H9 (cell line): ENCODE measurements at regions not wholly inside any gene's neighbourhood (a gene's known extent, or its start where the extent isn't known, plus 50 kb on each side); places are given as distances from the start of the nearest gene placed in this dataset.

ENCODE experiments used
- DNase-seq: peaks from one replicate; pipeline ENCODE4 v3.0.0-alpha.2; 2017
- H2AFZ ChIP-seq: one replicate; pipeline ENCODE4 v1.6.1; 2013; ENCODE audit warnings: mild to moderate bottlenecking, low read length, control low read depth, moderate library complexity
- H2AK5ac ChIP-seq: 2 replicates; pipeline ENCODE4 v1.6.1; 2013; ENCODE audit warnings: low read length, control low read depth, mixed read lengths; ENCODE audit not compliant: insufficient read length
- H2BK120ac ChIP-seq: one replicate; pipeline ENCODE4 v1.6.1; 2013; ENCODE audit warnings: low read depth, mild to moderate bottlenecking, low read length, control low read depth, inconsistent platforms; ENCODE audit not compliant: poor library complexity, severe bottlenecking
- H2BK12ac ChIP-seq: 2 replicates; pipeline ENCODE4 v1.6.1; 2013; ENCODE audit warnings: low read length, control low read depth, mixed read lengths, low read depth; ENCODE audit not compliant: insufficient read length
- H2BK15ac ChIP-seq: 2 replicates; pipeline ENCODE4 v1.6.1; 2013; ENCODE audit warnings: low read depth, low read length, control low read depth
- H2BK20ac ChIP-seq: one replicate; pipeline ENCODE4 v1.6.1; 2013; ENCODE audit warnings: low read depth, mild to moderate bottlenecking, low read length, control low read depth, inconsistent platforms; ENCODE audit not compliant: poor library complexity, severe bottlenecking
- H2BK5ac ChIP-seq: 2 replicates; pipeline ENCODE4 v1.6.1; 2013; ENCODE audit warnings: low read length, control low read depth, mixed read lengths; ENCODE audit not compliant: insufficient read length
- H3K14ac ChIP-seq: 2 replicates; pipeline ENCODE4 v1.6.1; 2013; ENCODE audit warnings: low read length, control low read depth; ENCODE audit not compliant: insufficient read depth
- H3K18ac ChIP-seq: 2 replicates; pipeline ENCODE4 v1.6.1; 2013; ENCODE audit warnings: low read depth, mild to moderate bottlenecking, mixed read lengths, low read length, control low read depth; ENCODE audit not compliant: insufficient read length
- H3K23ac ChIP-seq: 2 replicates; pipeline ENCODE4 v1.6.1; 2013; ENCODE audit warnings: low read length, control low read depth, mixed read lengths, low read depth; ENCODE audit not compliant: insufficient read length
- H3K23me2 ChIP-seq: 2 replicates; pipeline ENCODE4 v1.6.1; 2013; ENCODE audit warnings: low read depth, mild to moderate bottlenecking, mixed read lengths, low read length, control low read depth; ENCODE audit not compliant: insufficient read length, poor library complexity, severe bottlenecking
- H3K27ac ChIP-seq: 2 replicates; pipeline ENCODE4 v1.5.1; 2013; ENCODE audit warnings: low read length, control low read depth, mixed read lengths, low read depth; ENCODE audit not compliant: insufficient read length
- H3K27me3 ChIP-seq: 2 replicates; pipeline ENCODE4 v1.6.1; 2013; ENCODE audit warnings: low read length, control low read depth, inconsistent platforms; ENCODE audit not compliant: insufficient read depth
- H3K4ac ChIP-seq: 2 replicates; pipeline ENCODE4 v1.6.1; 2013; ENCODE audit warnings: low read depth, mild to moderate bottlenecking, control low read depth, inconsistent platforms, low read length, moderate library complexity
- H3K4me1 ChIP-seq: 2 replicates; pipeline ENCODE4 v1.6.1; 2013; ENCODE audit warnings: low read length, control low read depth, inconsistent platforms; ENCODE audit not compliant: insufficient read depth
- H3K4me2 ChIP-seq: 2 replicates; pipeline ENCODE4 v1.6.1; 2013; ENCODE audit warnings: low read length, control low read depth, mixed read lengths; ENCODE audit not compliant: insufficient read length, insufficient read depth
- H3K56ac ChIP-seq: 2 replicates; pipeline ENCODE4 v1.6.1; 2013; ENCODE audit warnings: low read depth, mild to moderate bottlenecking, mixed read lengths, low read length, control low read depth; ENCODE audit not compliant: insufficient read length
- H3K79me1 ChIP-seq: 2 replicates; pipeline ENCODE4 v1.6.1; 2013; ENCODE audit warnings: low read depth, mild to moderate bottlenecking, moderate library complexity, low read length, control low read depth, inconsistent platforms; ENCODE audit not compliant: insufficient read depth, poor library complexity, severe bottlenecking
- H3K79me2 ChIP-seq: 2 replicates; pipeline ENCODE4 v1.6.1; 2013; ENCODE audit warnings: low read length, control low read depth, inconsistent platforms; ENCODE audit not compliant: insufficient read depth
- H3K9ac ChIP-seq: 2 replicates; pipeline ENCODE4 v1.6.1; 2013; ENCODE audit warnings: low read length, control low read depth, mixed read lengths; ENCODE audit not compliant: insufficient read length; ENCODE audit errors: extremely low read depth
- H3K9me3 ChIP-seq: one replicate; pipeline ENCODE4 v1.6.1; 2013; ENCODE audit warnings: low read depth, low read length, inconsistent platforms; ENCODE audit not compliant: control insufficient read depth
- H3T11ph ChIP-seq: one replicate; pipeline ENCODE4 v1.6.1; 2013; ENCODE audit warnings: mild to moderate bottlenecking, low read length, control low read depth, inconsistent platforms
- H4K20me1 ChIP-seq: one replicate; pipeline ENCODE4 v1.6.1; 2013; ENCODE audit not compliant: control insufficient read depth, insufficient read length, insufficient read depth
- H4K5ac ChIP-seq: 2 replicates; pipeline ENCODE4 v1.6.1; 2013; ENCODE audit warnings: low read depth, mild to moderate bottlenecking, mixed read lengths, low read length, control low read depth; ENCODE audit not compliant: insufficient read length
- H4K8ac ChIP-seq: replicated peaks from 2 replicates; pipeline ENCODE4 v1.6.1; 2013; ENCODE audit warnings: low read length, control low read depth, mixed read lengths, low read depth; ENCODE audit not compliant: insufficient read length
- H4K91ac ChIP-seq: 2 replicates; pipeline ENCODE4 v1.6.1; 2013; ENCODE audit warnings: low read depth, mild to moderate bottlenecking, moderate library complexity, mixed read lengths, low read length, control low read depth; ENCODE audit not compliant: insufficient read length
- H3K27ac Mint-ChIP-seq, 3 experiments: 2 replicates in 2 of 3; 3 replicates in 1 of 3; pipeline ENCODE4 v1.8.0; 2020 to 2021; ENCODE audit warnings: mixed read lengths in 3 of 3, mild to moderate bottlenecking in 1 of 3, moderate library complexity in 1 of 3
- H3K27me3 Mint-ChIP-seq: 2 replicates; pipeline ENCODE4 v1.8.0; 2021; ENCODE audit warnings: low read depth, mild to moderate bottlenecking, moderate library complexity, mixed read lengths
- H3K36me3 Mint-ChIP-seq, 3 experiments: 2 replicates in 2 of 3; 3 replicates in 1 of 3; pipeline ENCODE4 v1.8.0; 2020 to 2021; ENCODE audit warnings: low read depth in 3 of 3, mixed read lengths in 3 of 3; ENCODE audit not compliant: insufficient read depth in 1 of 3
- H3K4me1 Mint-ChIP-seq, 2 experiments: 2 replicates each; pipeline ENCODE4 v1.8.0; 2020; ENCODE audit warnings: mixed read lengths in 2 of 2
- H3K4me3 Mint-ChIP-seq, 2 experiments: 2 replicates in 1 of 2; 3 replicates in 1 of 2; pipeline ENCODE4 v1.8.0; 2020 to 2021; ENCODE audit warnings: mild to moderate bottlenecking in 2 of 2, mixed read lengths in 2 of 2, moderate library complexity in 1 of 2
- H3K9me3 Mint-ChIP-seq, 2 experiments: 2 replicates in 1 of 2; 3 replicates in 1 of 2; pipeline ENCODE4 v1.8.0; 2020; ENCODE audit warnings: mild to moderate bottlenecking in 2 of 2, mixed read lengths in 2 of 2, moderate library complexity in 1 of 2
- WGBS: extraction: QIAGEN DNeasy Blood & Tissue Kit; methylation state at CpG from one replicate; pipeline ENCODE4 v1.1.7; 2013; ENCODE audit warnings: missing lambda C conversion rate, low lambda C conversion rate, mixed read lengths; ENCODE audit not compliant: insufficient read length; ENCODE audit errors: extremely low coverage; 5-methylcytosine and 5-hydroxymethylcytosine counted together
- TF ChIP-seq, protein P1 (sequence below): fragments of 200-600 bp; sonication (generic); conservative IDR thresholded peaks from 3 replicates; pipeline ENCODE4 v1.8.0; 2021; ENCODE audit warnings: antibody characterized with exemption, mild to moderate bottlenecking

DNA sequence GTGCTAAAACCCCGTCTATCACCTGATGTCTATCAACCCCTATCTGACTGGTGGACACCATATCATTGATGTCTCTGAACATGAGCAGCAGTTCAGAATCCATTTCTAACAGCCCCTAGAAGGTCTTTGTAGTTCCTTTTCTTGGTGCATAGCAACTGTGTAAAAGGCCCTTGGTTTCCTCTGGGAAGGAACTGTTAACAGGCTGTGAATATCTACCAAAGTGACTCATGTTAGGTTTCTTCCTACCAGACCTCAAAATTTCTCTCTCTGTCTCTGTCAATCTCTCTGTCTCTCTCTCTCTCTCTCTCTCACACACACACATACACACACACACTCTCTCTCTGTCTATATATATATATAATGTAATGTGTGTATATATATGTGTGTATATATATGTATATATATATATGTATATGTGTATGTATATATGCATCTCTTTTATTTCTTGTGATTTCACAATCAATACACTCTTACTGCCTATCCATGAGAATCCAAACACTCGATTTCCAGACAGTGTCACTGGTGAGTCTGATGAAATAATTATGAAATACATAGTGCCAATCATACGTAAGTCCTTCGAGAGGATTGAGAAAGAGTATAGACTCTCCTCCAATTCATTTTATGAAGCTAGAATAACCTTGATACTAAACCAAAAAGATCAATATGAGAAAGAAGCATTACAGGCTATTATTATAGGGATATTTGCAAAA lies 335.9 kb upstream of the SLCO3A1 start:
- Histone ChIP-seq H3K14ac (no peak overlapping the region), H2BK15ac (no peak overlapping the region), H2AK5ac (no peak overlapping the region), H4K20me1 (no peaks in the 10 kb centered on the region), H2BK12ac (no peak overlapping the region), H4K8ac (no peak overlapping the region), H3K4me2 (no peak overlapping the region), H3K4ac (no peak overlapping the region), H2BK120ac (no peak overlapping the region), H3K56ac (no peak overlapping the region), H3K79me2 (no peaks in the 10 kb centered on the region), H4K5ac (no peak overlapping the region), H3K9ac (no peak overlapping the region), H2AFZ (no peak overlapping the region), H2BK20ac (no peak overlapping the region), H2BK5ac (no peak overlapping the region), H3K79me1 (no peaks in the 10 kb centered on the region), H3K18ac (no peak overlapping the region), H3K23me2 (no peaks in the 10 kb centered on the region), H3K4me1 (peaks cover 3% of the 10 kb centered on the region; the same call in 1 of the 2 replicates), H4K91ac (no peak overlapping the region), H3K23ac (no peak overlapping the region), H3K27ac (no peak overlapping the region), H3K27me3 (no peaks in the 10 kb centered on the region), H3T11ph (no peak overlapping the region), H3K9me3 (no peaks in the 10 kb centered on the region)
- no peak for DNase-seq
- no peak overlapping the region for H3K27ac Mint-ChIP-seq
- H3K9me3 Mint-ChIP-seq: no peaks in the 10 kb centered on the region
- TF ChIP-seq, protein P1, sequence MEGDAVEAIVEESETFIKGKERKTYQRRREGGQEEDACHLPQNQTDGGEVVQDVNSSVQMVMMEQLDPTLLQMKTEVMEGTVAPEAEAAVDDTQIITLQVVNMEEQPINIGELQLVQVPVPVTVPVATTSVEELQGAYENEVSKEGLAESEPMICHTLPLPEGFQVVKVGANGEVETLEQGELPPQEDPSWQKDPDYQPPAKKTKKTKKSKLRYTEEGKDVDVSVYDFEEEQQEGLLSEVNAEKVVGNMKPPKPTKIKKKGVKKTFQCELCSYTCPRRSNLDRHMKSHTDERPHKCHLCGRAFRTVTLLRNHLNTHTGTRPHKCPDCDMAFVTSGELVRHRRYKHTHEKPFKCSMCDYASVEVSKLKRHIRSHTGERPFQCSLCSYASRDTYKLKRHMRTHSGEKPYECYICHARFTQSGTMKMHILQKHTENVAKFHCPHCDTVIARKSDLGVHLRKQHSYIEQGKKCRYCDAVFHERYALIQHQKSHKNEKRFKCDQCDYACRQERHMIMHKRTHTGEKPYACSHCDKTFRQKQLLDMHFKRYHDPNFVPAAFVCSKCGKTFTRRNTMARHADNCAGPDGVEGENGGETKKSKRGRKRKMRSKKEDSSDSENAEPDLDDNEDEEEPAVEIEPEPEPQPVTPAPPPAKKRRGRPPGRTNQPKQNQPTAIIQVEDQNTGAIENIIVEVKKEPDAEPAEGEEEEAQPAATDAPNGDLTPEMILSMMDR: no peak
- no peak overlapping the region for H3K4me3 Mint-ChIP-seq
- H3K27me3 Mint-ChIP-seq: peaks cover 3% of the 10 kb centered on the region
- H3K4me1 Mint-ChIP-seq: peaks cover 14 to 32% of the 10 kb centered on the region in 2 experiments
- no CpG with 5 or more reads among the region's 4 CpGs for WGBS
- H3K36me3 Mint-ChIP-seq: no peaks in the 10 kb centered on the region
